WTC11 (cell line): ENCODE measurements at regions not wholly inside any gene's neighbourhood (a gene's known extent, or its start where the extent isn't known, plus 50 kb on each side); places are given as distances from the start of the nearest gene placed in this dataset.

Source experiments
- CREM ChIP-seq: sonication (generic); formaldehyde crosslinking; IDR thresholded peaks from 2 replicates; pipeline ENCODE4 v1.8.1; 2022; ENCODE audit warnings: mild to moderate bottlenecking, missing genetic modification reagents, moderate library complexity
- FOXJ3 ChIP-seq: sonication (generic); formaldehyde crosslinking; IDR thresholded peaks from 2 replicates; pipeline ENCODE4 v1.9.0; 2021; ENCODE audit warnings: missing genetic modification reagents, mild to moderate bottlenecking, borderline replicate concordance
- PREB ChIP-seq: sonication (generic); formaldehyde crosslinking; IDR thresholded peaks from 2 replicates; pipeline ENCODE4 v1.8.1; 2022; ENCODE audit warnings: mild to moderate bottlenecking, missing genetic modification reagents, moderate library complexity, borderline replicate concordance

- TF ChIP-seq FOXJ3 (CRISPR knock-in tag) (no peak), PREB (CRISPR knock-in tag) (no peak), CREM (CRISPR knock-in tag) (no peak)
These were observed 323.7 kb downstream of the ZNF621 start for GRCh38 chr3:40848421-40848820.
